NT2/D1 (cell line): ENCODE measurements at regions not wholly inside any gene's neighbourhood (a gene's known extent, or its start where the extent isn't known, plus 50 kb on each side); places are given as distances from the start of the nearest gene placed in this dataset.

ENCODE experiments used
- DNase-seq: peaks from one replicate; pipeline ENCODE4 v3.0.0-alpha.2; 2011; ENCODE audit warnings: low read depth, low spot score
- H3K27me3 ChIP-seq: 2 replicates; pipeline ENCODE4 v1.6.0; 2011; ENCODE audit warnings: mild to moderate bottlenecking; ENCODE audit not compliant: insufficient read length, insufficient read depth
- H3K36me3 ChIP-seq: 2 replicates; pipeline ENCODE4 v1.6.1; 2011; ENCODE audit warnings: mild to moderate bottlenecking, low read length, mixed read lengths; ENCODE audit not compliant: insufficient read depth, insufficient read length
- H3K4me1 ChIP-seq: 2 replicates; pipeline ENCODE4 v1.5.1; 2011; ENCODE audit not compliant: insufficient read depth, insufficient read length
- H3K4me3 ChIP-seq: 2 replicates; pipeline ENCODE4 v1.5.1; 2011; ENCODE audit warnings: low read depth; ENCODE audit not compliant: insufficient read length
- H3K9ac ChIP-seq: 2 replicates; pipeline ENCODE4 v1.6.0; 2011; ENCODE audit warnings: low read depth; ENCODE audit not compliant: insufficient read length
- H3K9me3 ChIP-seq: 2 replicates; pipeline ENCODE4 v1.5.1; 2011; ENCODE audit warnings: mild to moderate bottlenecking, low read length; ENCODE audit not compliant: insufficient read depth
- SUZ12 ChIP-seq: IDR thresholded peaks from 2 replicates; pipeline ENCODE4 v1.6.1; 2011; ENCODE audit not compliant: insufficient read length, insufficient read depth; ENCODE audit errors: extremely low read depth
- YY1 ChIP-seq: IDR thresholded peaks from 2 replicates; pipeline ENCODE4 v1.6.1; 2011; ENCODE audit not compliant: insufficient read length, insufficient read depth
- ZNF274 ChIP-seq: IDR thresholded peaks from 2 replicates; pipeline ENCODE4 v1.6.1; 2011; ENCODE audit warnings: mild to moderate bottlenecking, low read depth, low read length

GRCh38 chr2:18232731-18233438 lies 327.6 kb downstream of the RDH14 start:
- no peak for DNase-seq

GRCh38 chr2:18230668-18231067 lies 329.8 kb downstream of the RDH14 start:
- Histone ChIP-seq H3K27me3 (no peaks in the 10 kb centered on the region), H3K9me3 (no peaks in the 10 kb centered on the region; the same call in 1 of the 2 replicates), H3K9ac (no peak overlapping the region), H3K36me3 (no peaks in the 10 kb centered on the region), H3K4me3 (no peak overlapping the region), H3K4me1 (no peaks in the 10 kb centered on the region)
- no peak for DNase-seq
- TF ChIP-seq SUZ12 (no peak), ZNF274 (no peak), YY1 (no peak)

More at GRCh38 chr2:18232731-18233438, 327.6 kb downstream of the RDH14 start:
- Histone ChIP-seq H3K4me3 (no peak overlapping the region), H3K4me1 (no peaks in the 10 kb centered on the region), H3K36me3 (no peaks in the 10 kb centered on the region), H3K9me3 (no peaks in the 10 kb centered on the region), H3K27me3 (no peaks in the 10 kb centered on the region), H3K9ac (no peak overlapping the region)
- TF ChIP-seq ZNF274 (no peak), YY1 (no peak)

GRCh38 chr2:18219676-18220075 lies 340.8 kb downstream of the RDH14 start:
- Histone ChIP-seq H3K4me1 (no peaks in the 10 kb centered on the region), H3K9ac (no peak overlapping the region), H3K36me3 (no peaks in the 10 kb centered on the region), H3K27me3 (no peaks in the 10 kb centered on the region), H3K4me3 (no peak overlapping the region), H3K9me3 (no peaks in the 10 kb centered on the region)
- DNase-seq: no peak
- no peak for TF ChIP-seq SUZ12
- TF ChIP-seq ZNF274: no peak
- no peak for TF ChIP-seq YY1

DNA sequence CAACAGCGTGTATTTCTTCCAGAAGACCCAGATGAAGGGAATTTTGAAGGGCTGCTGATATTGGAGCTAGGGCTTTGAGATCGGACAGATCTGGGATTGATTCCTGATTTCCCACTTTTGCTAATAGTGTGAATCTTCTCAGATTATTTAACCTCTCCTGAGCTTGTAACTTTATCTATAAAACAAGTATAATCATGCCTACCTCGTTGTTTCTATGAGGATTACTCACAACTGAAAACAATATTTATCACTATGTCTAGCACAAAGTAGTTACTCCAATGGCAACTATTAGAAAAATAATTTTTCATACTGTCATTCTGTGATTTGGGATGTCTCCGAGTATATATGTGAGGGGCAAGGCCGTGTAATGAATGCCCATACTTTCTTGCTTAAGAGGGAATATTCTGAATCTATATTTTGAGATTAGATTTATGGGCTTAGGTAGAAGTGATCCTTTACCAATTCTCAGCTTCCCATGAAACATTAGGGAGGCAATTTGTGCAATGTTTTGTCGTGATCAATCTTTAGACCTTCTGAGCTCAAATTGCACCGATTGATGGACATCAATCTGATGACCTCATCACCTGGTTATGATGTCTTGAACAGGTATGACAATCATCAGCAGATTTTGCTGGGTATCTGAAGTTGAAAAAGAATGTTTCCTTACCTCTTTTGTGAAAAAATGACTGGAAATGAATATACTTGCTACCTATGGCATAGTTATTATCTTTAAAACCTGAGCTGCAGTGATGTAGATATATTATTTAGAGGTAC lies 339.9 kb downstream of the KCNS3 start:
- Histone ChIP-seq H3K27me3 (no peaks in the 10 kb centered on the region), H3K9ac (no peak overlapping the region), H3K4me3 (no peak overlapping the region), H3K36me3 (no peaks in the 10 kb centered on the region), H3K4me1 (no peaks in the 10 kb centered on the region), H3K9me3 (no peaks in the 10 kb centered on the region)
- no peak for DNase-seq
- no peak for TF ChIP-seq SUZ12
- TF ChIP-seq YY1: no peak
- TF ChIP-seq ZNF274: no peak

DNA sequence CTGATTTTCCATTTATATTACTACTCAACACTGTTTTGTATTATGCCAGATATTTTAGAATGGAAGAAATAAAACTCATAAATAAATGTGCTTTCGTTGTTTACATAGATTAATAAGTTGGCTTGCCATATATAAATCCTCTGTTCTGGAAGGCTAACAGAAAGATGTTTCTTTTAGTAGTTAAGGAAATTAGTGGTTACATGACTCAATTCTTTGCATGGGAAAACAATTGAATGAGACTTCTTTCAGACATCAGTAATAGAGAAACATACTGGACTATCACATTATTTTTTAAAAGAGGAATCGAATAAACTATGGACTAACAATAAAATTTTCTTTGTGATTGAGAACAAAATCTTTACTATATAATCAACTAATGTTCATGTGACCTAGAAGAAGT lies 336.5 kb downstream of the KCNS3 start:
- H3K9ac ChIP-seq: no peak overlapping the region
- TF ChIP-seq ZNF274: no peak
- TF ChIP-seq SUZ12: no peak
- TF ChIP-seq YY1: no peak
- DNase-seq: no peak
- H3K27me3 ChIP-seq: no peaks in the 10 kb centered on the region
- H3K4me1 ChIP-seq: no peaks in the 10 kb centered on the region
- no peak overlapping the region for H3K4me3 ChIP-seq
- no peaks in the 10 kb centered on the region for H3K9me3 ChIP-seq
- no peaks in the 10 kb centered on the region for H3K36me3 ChIP-seq

GRCh38 chr2:18213986-18214385 lies 335.5 kb downstream of the KCNS3 start:
- DNase-seq: no peak
- H3K36me3 ChIP-seq: no peaks in the 10 kb centered on the region
- H3K4me3 ChIP-seq: no peak overlapping the region
- TF ChIP-seq ZNF274: no peak
- TF ChIP-seq SUZ12: no peak
- no peak for TF ChIP-seq YY1
- no peaks in the 10 kb centered on the region for H3K4me1 ChIP-seq
- no peaks in the 10 kb centered on the region for H3K9me3 ChIP-seq
- no peak overlapping the region for H3K9ac ChIP-seq
- no peaks in the 10 kb centered on the region for H3K27me3 ChIP-seq

- H3K27me3 ChIP-seq: no peaks in the 10 kb centered on the region
- H3K36me3 ChIP-seq: no peaks in the 10 kb centered on the region
- DNase-seq: no peak
Observed at GRCh38 chr2:18209934-18210639, 331.6 kb downstream of the KCNS3 start.

More at GRCh38 chr2:18209934-18210639, 331.6 kb downstream of the KCNS3 start:
- H3K9me3 ChIP-seq: no peaks in the 10 kb centered on the region
- TF ChIP-seq ZNF274 (no peak), YY1 (no peak), SUZ12 (no peak)
- H3K4me1 ChIP-seq: no peaks in the 10 kb centered on the region
- no peak overlapping the region for H3K9ac ChIP-seq
- H3K4me3 ChIP-seq: no peak overlapping the region
